Kidney (tissue), 13 donors: ENCODE measurements at regions not wholly inside any gene's neighbourhood (a gene's known extent, or its start where the extent isn't known, plus 50 kb on each side); places are given as distances from the start of the nearest gene placed in this dataset.

Source experiments
- DNase-seq, 5 donors: peaks; one replicate each; pipeline ENCODE4 v3.0.0-alpha.2; 2013 to 2020
- FAIRE-seq: peaks from 2 replicates; lab custom pipeline; 2012; peaks lifted over from hg19 to GRCh38; lab: Jason Lieb, UNC
- H3K27ac ChIP-seq, 2 donors: one replicate each; pipeline ENCODE4 v1.7.0; 2013; ENCODE audit warnings: low read depth in 2 of 2, low read length in 2 of 2, inconsistent platforms in 1 of 2
- H3K27me3 ChIP-seq: one replicate; pipeline ENCODE4 v1.7.1; 2013; ENCODE audit warnings: low read length, inconsistent platforms; ENCODE audit not compliant: control insufficient read depth, insufficient read depth
- H3K36me3 ChIP-seq, 3 donors: one replicate each; pipeline versions ENCODE4 v1.7.0 to v1.7.1; 2013; ENCODE audit warnings: low read length in 3 of 3, control low read depth in 1 of 3, inconsistent platforms in 1 of 3; ENCODE audit not compliant: insufficient read depth in 3 of 3, control insufficient read depth in 2 of 3
- H3K4me1 ChIP-seq, 3 donors: one replicate each; pipeline versions ENCODE4 v1.7.0 to v1.7.1; 2013; ENCODE audit warnings: low read length in 3 of 3, inconsistent platforms in 1 of 3, low read depth in 1 of 3; ENCODE audit not compliant: control insufficient read depth in 2 of 3, insufficient read depth in 2 of 3
- H3K4me3 ChIP-seq, 3 donors: one replicate each; pipeline versions ENCODE4 v1.7.0 to v1.8.1; 2013; ENCODE audit warnings: low read length in 3 of 3, control low read depth in 1 of 3, inconsistent platforms in 1 of 3
- H3K9ac ChIP-seq, 3 donors: one replicate each; pipeline versions ENCODE4 v1.7.0 to v1.7.1; 2013; ENCODE audit warnings: low read length in 3 of 3, control low read depth in 1 of 3, inconsistent platforms in 1 of 3
- H3K9me3 ChIP-seq, 3 donors: one replicate each; pipeline versions ENCODE4 v1.7.0 to v1.7.1; 2013; ENCODE audit warnings: low read length in 3 of 3, control low read depth in 1 of 3, inconsistent platforms in 1 of 3; ENCODE audit not compliant: control insufficient read depth in 2 of 3, insufficient read depth in 1 of 3
- CTCF ChIP-seq: IDR thresholded peaks from 3 replicates; pipeline ENCODE4 v1.5.1; 2012; ENCODE audit warnings: mild to moderate bottlenecking, moderate library complexity, borderline replicate concordance; ENCODE audit not compliant: insufficient read depth; ENCODE audit errors: extremely low read depth
- intact Hi-C: fragments of 100-400 bp; cut with DNase I; formaldehyde crosslinking; loops from one replicate; pipeline ENCODE4 v1.11.1; 2022
- donor health status: control.
- donor health status: control.
- donor health status: control.
- donor health status: control.
- donor health status: control.
- donor health status: DM: yes; HTN: yes; CAD: no.
- donor health status: Normal renal cell carcinoma (clear cell type).

- intact Hi-C loops = no loop called here
- no peak for TF ChIP-seq CTCF
- FAIRE-seq = no peak
Measured at GRCh38 chr11:130617001-130617400, 168.6 kb downstream of the ADAMTS15 start.

GRCh38 chr11:130620548-130620947, 172.1 kb downstream of the ADAMTS15 start:
- DNase-seq = peak in 1 of 5 donors; percentile 45
- Histone ChIP-seq H3K27me3 (no peaks in the 10 kb centered on the region), H3K36me3 (no peaks in the 10 kb centered on the region), H3K4me1 (no peaks in the 10 kb centered on the region), H3K4me3 (no peak overlapping the region), H3K9ac (no peak overlapping the region), H3K9me3 (peaks cover 0 to 5% (median 0%) of the 10 kb centered on the region in 3 donors), H3K27ac (no peak overlapping the region)
- TF ChIP-seq CTCF = no peak
- intact Hi-C loops = no loop called here
- FAIRE-seq = no peak

More at GRCh38 chr11:130617001-130617400, 168.6 kb downstream of the ADAMTS15 start:
- H3K27me3 ChIP-seq = no peaks in the 10 kb centered on the region
- H3K9ac ChIP-seq = no peak overlapping the region
- no peak for DNase-seq
- H3K36me3 ChIP-seq = no peaks in the 10 kb centered on the region
- peaks cover 0 to 8% (median 0%) of the 10 kb centered on the region in 3 donors for H3K9me3 ChIP-seq
- H3K27ac ChIP-seq = no peak overlapping the region
- no peaks in the 10 kb centered on the region for H3K4me1 ChIP-seq
- H3K4me3 ChIP-seq = no peak overlapping the region

GRCh38 chr11:130622141-130622542, 173.7 kb downstream of the ADAMTS15 start:
- intact Hi-C loops = no loop called here
- no peak for FAIRE-seq
- H3K4me1 ChIP-seq = peaks cover 0 to 3% (median 0%) of the 10 kb centered on the region in 3 donors
- TF ChIP-seq CTCF = no peak
- no peak overlapping the region for H3K4me3 ChIP-seq
- H3K9me3 ChIP-seq = peaks cover 0 to 5% (median 0%) of the 10 kb centered on the region in 3 donors
- no peaks in the 10 kb centered on the region for H3K36me3 ChIP-seq
- DNase-seq = peak in 3 of 5 donors; percentile 66 to 91 (median 89)
- no peak overlapping the region for H3K9ac ChIP-seq
- H3K27ac ChIP-seq = no peak overlapping the region
- H3K27me3 ChIP-seq = no peaks in the 10 kb centered on the region
